HCT116 (cell line): ENCODE measurements at regions not wholly inside any gene's neighbourhood (a gene's known extent, or its start where the extent isn't known, plus 50 kb on each side); places are given as distances from the start of the nearest gene placed in this dataset.

Source experiments
- ATAC-seq: fragments of 200-7000 bp; cut with Tn5 transposase; 2 replicates; pipeline ENCODE4 v1.9.1; 2020; ENCODE audit warnings: mild to moderate bottlenecking, moderate library complexity
- BruUV-seq: library from RNA; stranded (reverse); fragments of 400-500 nt; replicated peaks from 2 replicates; lab custom pipeline; 2021; lab: Mats Ljungman, UMichigan
- CTCF ChIA-PET: fragments of 300-600 bp; sonication (Branson Sonifier 250); formaldehyde crosslinking; loops from one replicate; lab custom pipeline; 2021; ENCODE audit warnings: antibody characterized with exemption; lab: Charles Lee
- POLR2A ChIA-PET: fragments of 300-600, 350-600 bp; sonication (Branson Sonifier 250); formaldehyde crosslinking; loops from one replicate; lab custom pipeline; 2021; ENCODE audit warnings: antibody characterized with exemption; lab: Charles Lee
- RAD21 ChIA-PET, 2 experiments: fragments of 300-600 bp; sonication (Branson Sonifier 250); formaldehyde crosslinking; loops; one replicate each; lab custom pipeline; 2023; ENCODE audit warnings: low total read pairs in 2 of 2; ENCODE audit not compliant: uncharacterized antibody in 2 of 2, unreplicated experiment in 2 of 2, low non-redundant PET in 1 of 2; lab: Charles Lee
- DNase-seq: peaks from one replicate; pipeline ENCODE4 v3.0.0-alpha.2; 2010; ENCODE audit warnings: low read depth, low spot score
- H2AFZ ChIP-seq: fragments of 200-600 bp; shearing (Covaris generic), sonication (generic); 2 replicates; pipeline ENCODE4 v1.6.1; 2017; ENCODE audit warnings: low read depth, mixed run types, mixed read lengths, antibody characterized with exemption, low read length; ENCODE audit not compliant: poor library complexity, severe bottlenecking
- H3K27ac ChIP-seq: 2 replicates; pipeline ENCODE4 v1.5.1; 2012; ENCODE audit warnings: low read depth, low read length
- H3K27me3 ChIP-seq: fragments of 200-600 bp; sonication (generic); 2 replicates; pipeline ENCODE4 v1.6.1; 2016; ENCODE audit warnings: mixed run types, low read length, mixed read lengths; ENCODE audit not compliant: insufficient read depth
- H3K36me3 ChIP-seq, 2 experiments: fragments of 200-500 bp in 1 of 2; fragments of 200-600 bp in 1 of 2; sonication (Bioruptor generic) in 1 of 2; sonication (generic) in 1 of 2; 2 replicates each; pipeline versions ENCODE4 v1.5.1 to v1.6.1; 2014 to 2016; ENCODE audit warnings: low read length in 2 of 2, inconsistent platforms in 1 of 2, mixed read lengths in 1 of 2, mixed run types in 1 of 2; ENCODE audit not compliant: insufficient read depth in 2 of 2, control insufficient read depth in 1 of 2
- H3K4me1 ChIP-seq, 2 experiments: fragments of 200-600 bp in 1 of 2; sonication (generic) in 1 of 2; 2 replicates each; pipeline versions ENCODE4 v1.5.1 to v1.6.1; 2012 to 2017; ENCODE audit warnings: low read length in 2 of 2, inconsistent platforms in 1 of 2, mild to moderate bottlenecking in 1 of 2, mixed read lengths in 1 of 2, mixed run types in 1 of 2, moderate library complexity in 1 of 2; ENCODE audit not compliant: insufficient read depth in 2 of 2, control insufficient read depth in 1 of 2
- H3K4me2 ChIP-seq: fragments of 200-600 bp; sonication (generic); 2 replicates; pipeline ENCODE4 v1.6.1; 2017; ENCODE audit warnings: mixed run types, low read length, mixed read lengths
- H3K4me3 ChIP-seq, 2 experiments: fragments of 200-600 bp in 1 of 2; sonication (generic) in 1 of 2; replicated peaks in 1 of 2; 2 replicates each; pipeline ENCODE4 v1.5.1; 2011 to 2016; ENCODE audit warnings: low read length in 2 of 2, control low read depth in 1 of 2, low read depth in 1 of 2, mild to moderate bottlenecking in 1 of 2, mixed read lengths in 1 of 2, mixed run types in 1 of 2
- H3K79me2 ChIP-seq: fragments of 200-600 bp; sonication (generic); 2 replicates; pipeline ENCODE4 v1.6.1; 2017; ENCODE audit warnings: mild to moderate bottlenecking, mixed run types, low read length, moderate library complexity, mixed read lengths; ENCODE audit not compliant: insufficient read depth
- H3K9ac ChIP-seq: fragments of 200-600 bp; sonication (generic); 2 replicates; pipeline ENCODE4 v1.6.1; 2016; ENCODE audit warnings: low read length, mixed read lengths
- H3K9me2 ChIP-seq: fragments of 200-600 bp; sonication (generic), shearing (Covaris generic); 2 replicates; pipeline ENCODE4 v1.6.1; 2017; ENCODE audit warnings: mixed run types, mild to moderate bottlenecking, moderate library complexity; ENCODE audit not compliant: insufficient read depth
- H3K9me3 ChIP-seq, 2 experiments: fragments of 200-500 bp in 1 of 2; fragments of 200-600 bp in 1 of 2; sonication (Bioruptor generic) in 1 of 2; sonication (generic) in 1 of 2; 2 replicates each; pipeline ENCODE4 v1.6.1; 2014 to 2017; ENCODE audit warnings: low read length in 2 of 2, mixed read lengths in 2 of 2, inconsistent platforms in 1 of 2, low read depth in 1 of 2, mild to moderate bottlenecking in 1 of 2, mixed run types in 1 of 2, moderate library complexity in 1 of 2; ENCODE audit not compliant: control insufficient read depth in 1 of 2, insufficient read depth in 1 of 2
- H4K20me1 ChIP-seq: fragments of 200-600 bp; sonication (generic), shearing (Covaris generic); 2 replicates; pipeline ENCODE4 v1.6.1; 2017; ENCODE audit warnings: mixed run types, mild to moderate bottlenecking, moderate library complexity; ENCODE audit not compliant: insufficient read depth
- CBX3 ChIP-seq: IDR thresholded peaks from 2 replicates; pipeline ENCODE4 v1.6.1; 2012; ENCODE audit warnings: low read depth
- CEBPB ChIP-seq: IDR thresholded peaks from 2 replicates; pipeline ENCODE4 v1.6.1; 2012; ENCODE audit warnings: low read depth
- EGR1 ChIP-seq: IDR thresholded peaks from 2 replicates; pipeline ENCODE4 v1.6.1; 2012; ENCODE audit warnings: low read depth
- ELF1 ChIP-seq: IDR thresholded peaks from 2 replicates; pipeline ENCODE4 v1.6.1; 2012; ENCODE audit warnings: low read depth, borderline replicate concordance
- EZH2phosphoT487 ChIP-seq: fragments of 200-600 bp; IDR thresholded peaks from 2 replicates; pipeline ENCODE4 v1.6.1; 2018; ENCODE audit warnings: antibody characterized with exemption, borderline replicate concordance
- FOSL1 ChIP-seq: IDR thresholded peaks from 2 replicates; pipeline ENCODE4 v1.6.1; 2012; ENCODE audit warnings: low read depth
- JUND ChIP-seq: IDR thresholded peaks from 2 replicates; pipeline ENCODE4 v1.6.1; 2012
- POLR2AphosphoS5 ChIP-seq: IDR thresholded peaks from 2 replicates; pipeline ENCODE4 v1.6.1; 2011; ENCODE audit warnings: mild to moderate bottlenecking, low read depth, low read length, moderate library complexity
- RAD21 ChIP-seq: IDR thresholded peaks from 2 replicates; pipeline ENCODE4 v1.6.1; 2012; ENCODE audit warnings: low read depth, mild to moderate bottlenecking
- SIN3A ChIP-seq: IDR thresholded peaks from 2 replicates; pipeline ENCODE4 v1.6.1; 2012; ENCODE audit warnings: low read depth
- SP1 ChIP-seq: IDR thresholded peaks from 2 replicates; pipeline ENCODE4 v1.6.1; 2012; ENCODE audit warnings: low read depth
- SRF ChIP-seq: IDR thresholded peaks from 2 replicates; pipeline ENCODE4 v1.6.1; 2012; ENCODE audit warnings: low read depth
- TCF7L2 ChIP-seq: IDR thresholded peaks from 2 replicates; pipeline ENCODE4 v1.7.0; 2011; ENCODE audit warnings: borderline replicate concordance, inconsistent platforms; ENCODE audit not compliant: insufficient read depth, insufficient read length; ENCODE audit errors: extremely low read depth
- YY1 ChIP-seq: IDR thresholded peaks from 2 replicates; pipeline ENCODE4 v1.6.1; 2011; ENCODE audit warnings: low read length, low read depth, moderate library complexity, mild to moderate bottlenecking; ENCODE audit not compliant: insufficient replicate concordance; ENCODE audit errors: extremely low read depth
- ZBTB33 ChIP-seq: IDR thresholded peaks from 2 replicates; pipeline ENCODE4 v1.6.1; 2011; ENCODE audit warnings: mild to moderate bottlenecking, low read length, moderate library complexity; ENCODE audit not compliant: insufficient replicate concordance; ENCODE audit errors: extremely low read depth
- ZFX ChIP-seq: fragments of 450-650 bp; IDR thresholded peaks from 2 replicates; pipeline ENCODE4 v1.6.1; 2017
- intact Hi-C: fragments of 100-400 bp; cut with micrococcal nuclease; formaldehyde crosslinking; loops from 2 replicates; pipeline ENCODE4 v1.10.0; 2022
- TF ChIP-seq, protein P1 (sequence below): IDR thresholded peaks from 2 replicates; pipeline ENCODE4 v1.6.1; 2012; ENCODE audit warnings: low read depth
- TF ChIP-seq, protein P2 (sequence below): IDR thresholded peaks from 2 replicates; pipeline ENCODE4 v1.6.1; 2012
- TF ChIP-seq, protein P3 (sequence below), 3 experiments: fragments of 200-600 bp in 1 of 3; sonication (generic) in 1 of 3; IDR thresholded peaks in 2 of 3; conservative IDR thresholded peaks in 1 of 3; 2 replicates each; pipeline ENCODE4 v1.5.1; 2012 to 2017; ENCODE audit warnings: low read depth in 2 of 3, low read length in 2 of 3, antibody characterized with exemption in 1 of 3, borderline replicate concordance in 1 of 3, control low read depth in 1 of 3, mild to moderate bottlenecking in 1 of 3, mixed read lengths in 1 of 3, mixed run types in 1 of 3, moderate library complexity in 1 of 3; ENCODE audit not compliant: insufficient read depth in 1 of 3

- Histone ChIP-seq H3K36me3 (no peaks in the 10 kb centered on the region), H4K20me1 (no peaks in the 10 kb centered on the region), H3K4me3 (no peak overlapping the region), H3K27me3 (no peaks in the 10 kb centered on the region), H3K27ac (no peak overlapping the region), H3K79me2 (no peaks in the 10 kb centered on the region), H3K4me2 (no peak overlapping the region), H3K9me2 (no peaks in the 10 kb centered on the region), H3K9me3 (no peaks in the 10 kb centered on the region), H2AFZ (no peak overlapping the region), H3K4me1 (peaks cover 0 to 4% of the 10 kb centered on the region in 2 experiments; a peak in 1 of 4 replicates), H3K9ac (no peak overlapping the region)
- ChIA-PET POLR2A (no interaction called here), CTCF (no interaction called here), RAD21 (no interaction called here)
- ATAC-seq (no peak), DNase-seq (no peak)
- BruUV-seq, result no TSS peak
- no peak for TF ChIP-seq CBX3
- TF ChIP-seq, protein P1, sequence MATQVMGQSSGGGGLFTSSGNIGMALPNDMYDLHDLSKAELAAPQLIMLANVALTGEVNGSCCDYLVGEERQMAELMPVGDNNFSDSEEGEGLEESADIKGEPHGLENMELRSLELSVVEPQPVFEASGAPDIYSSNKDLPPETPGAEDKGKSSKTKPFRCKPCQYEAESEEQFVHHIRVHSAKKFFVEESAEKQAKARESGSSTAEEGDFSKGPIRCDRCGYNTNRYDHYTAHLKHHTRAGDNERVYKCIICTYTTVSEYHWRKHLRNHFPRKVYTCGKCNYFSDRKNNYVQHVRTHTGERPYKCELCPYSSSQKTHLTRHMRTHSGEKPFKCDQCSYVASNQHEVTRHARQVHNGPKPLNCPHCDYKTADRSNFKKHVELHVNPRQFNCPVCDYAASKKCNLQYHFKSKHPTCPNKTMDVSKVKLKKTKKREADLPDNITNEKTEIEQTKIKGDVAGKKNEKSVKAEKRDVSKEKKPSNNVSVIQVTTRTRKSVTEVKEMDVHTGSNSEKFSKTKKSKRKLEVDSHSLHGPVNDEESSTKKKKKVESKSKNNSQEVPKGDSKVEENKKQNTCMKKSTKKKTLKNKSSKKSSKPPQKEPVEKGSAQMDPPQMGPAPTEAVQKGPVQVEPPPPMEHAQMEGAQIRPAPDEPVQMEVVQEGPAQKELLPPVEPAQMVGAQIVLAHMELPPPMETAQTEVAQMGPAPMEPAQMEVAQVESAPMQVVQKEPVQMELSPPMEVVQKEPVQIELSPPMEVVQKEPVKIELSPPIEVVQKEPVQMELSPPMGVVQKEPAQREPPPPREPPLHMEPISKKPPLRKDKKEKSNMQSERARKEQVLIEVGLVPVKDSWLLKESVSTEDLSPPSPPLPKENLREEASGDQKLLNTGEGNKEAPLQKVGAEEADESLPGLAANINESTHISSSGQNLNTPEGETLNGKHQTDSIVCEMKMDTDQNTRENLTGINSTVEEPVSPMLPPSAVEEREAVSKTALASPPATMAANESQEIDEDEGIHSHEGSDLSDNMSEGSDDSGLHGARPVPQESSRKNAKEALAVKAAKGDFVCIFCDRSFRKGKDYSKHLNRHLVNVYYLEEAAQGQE, result no peak
- TF ChIP-seq SIN3A, result no peak
- no peak for TF ChIP-seq EZH2phosphoT487
- no peak for TF ChIP-seq TCF7L2
- no peak for TF ChIP-seq JUND
- TF ChIP-seq, protein P2, sequence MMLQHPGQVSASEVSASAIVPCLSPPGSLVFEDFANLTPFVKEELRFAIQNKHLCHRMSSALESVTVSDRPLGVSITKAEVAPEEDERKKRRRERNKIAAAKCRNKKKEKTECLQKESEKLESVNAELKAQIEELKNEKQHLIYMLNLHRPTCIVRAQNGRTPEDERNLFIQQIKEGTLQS, result no peak
- TF ChIP-seq, protein P3, sequence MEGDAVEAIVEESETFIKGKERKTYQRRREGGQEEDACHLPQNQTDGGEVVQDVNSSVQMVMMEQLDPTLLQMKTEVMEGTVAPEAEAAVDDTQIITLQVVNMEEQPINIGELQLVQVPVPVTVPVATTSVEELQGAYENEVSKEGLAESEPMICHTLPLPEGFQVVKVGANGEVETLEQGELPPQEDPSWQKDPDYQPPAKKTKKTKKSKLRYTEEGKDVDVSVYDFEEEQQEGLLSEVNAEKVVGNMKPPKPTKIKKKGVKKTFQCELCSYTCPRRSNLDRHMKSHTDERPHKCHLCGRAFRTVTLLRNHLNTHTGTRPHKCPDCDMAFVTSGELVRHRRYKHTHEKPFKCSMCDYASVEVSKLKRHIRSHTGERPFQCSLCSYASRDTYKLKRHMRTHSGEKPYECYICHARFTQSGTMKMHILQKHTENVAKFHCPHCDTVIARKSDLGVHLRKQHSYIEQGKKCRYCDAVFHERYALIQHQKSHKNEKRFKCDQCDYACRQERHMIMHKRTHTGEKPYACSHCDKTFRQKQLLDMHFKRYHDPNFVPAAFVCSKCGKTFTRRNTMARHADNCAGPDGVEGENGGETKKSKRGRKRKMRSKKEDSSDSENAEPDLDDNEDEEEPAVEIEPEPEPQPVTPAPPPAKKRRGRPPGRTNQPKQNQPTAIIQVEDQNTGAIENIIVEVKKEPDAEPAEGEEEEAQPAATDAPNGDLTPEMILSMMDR (IDR thresholded peaks at IDR 0.05 in 2 of 3, conservative IDR thresholded peaks at IDR 0.05 in 1 of 3; ENCODE audit: borderline replicate concordance in 1 of 3, insufficient read depth in 1 of 3, low read depth in 2 of 3, low read length in 2 of 3), result no peak
- no peak for TF ChIP-seq ELF1
- no peak for TF ChIP-seq ZBTB33
- TF ChIP-seq POLR2AphosphoS5, result no peak
- TF ChIP-seq FOSL1, result no peak
- no peak for TF ChIP-seq YY1
- TF ChIP-seq EGR1, result no peak
- TF ChIP-seq CEBPB, result no peak
- no peak for TF ChIP-seq ZFX
- no peak for TF ChIP-seq SRF
- TF ChIP-seq SP1, result no peak
- no peak for TF ChIP-seq RAD21
- intact Hi-C loops, result no loop called here
Observed at GRCh38 chr12:94511506-94511905, 51.8 kb upstream of the CEP83 start.
